ENCODE measurements at regions not wholly inside any gene's neighbourhood (a gene's known extent, or its start where the extent isn't known, plus 50 kb on each side); places are given as distances from the start of the nearest gene placed in this dataset.
"Not testable (repeated sequence)": the region's sequence is repeated elsewhere in the genome, so short reads cannot be mapped to it uniquely, and the experiment has no call there.

- DNase-seq: no peak
Observed at GRCh38 chr4:24195991-24196736, 306.3 kb upstream of the PPARGC1A start.

GRCh38 chr4:24192018-24192641 is 302.3 kb upstream of the PPARGC1A start:
- DNase-seq: no peak

DNA sequence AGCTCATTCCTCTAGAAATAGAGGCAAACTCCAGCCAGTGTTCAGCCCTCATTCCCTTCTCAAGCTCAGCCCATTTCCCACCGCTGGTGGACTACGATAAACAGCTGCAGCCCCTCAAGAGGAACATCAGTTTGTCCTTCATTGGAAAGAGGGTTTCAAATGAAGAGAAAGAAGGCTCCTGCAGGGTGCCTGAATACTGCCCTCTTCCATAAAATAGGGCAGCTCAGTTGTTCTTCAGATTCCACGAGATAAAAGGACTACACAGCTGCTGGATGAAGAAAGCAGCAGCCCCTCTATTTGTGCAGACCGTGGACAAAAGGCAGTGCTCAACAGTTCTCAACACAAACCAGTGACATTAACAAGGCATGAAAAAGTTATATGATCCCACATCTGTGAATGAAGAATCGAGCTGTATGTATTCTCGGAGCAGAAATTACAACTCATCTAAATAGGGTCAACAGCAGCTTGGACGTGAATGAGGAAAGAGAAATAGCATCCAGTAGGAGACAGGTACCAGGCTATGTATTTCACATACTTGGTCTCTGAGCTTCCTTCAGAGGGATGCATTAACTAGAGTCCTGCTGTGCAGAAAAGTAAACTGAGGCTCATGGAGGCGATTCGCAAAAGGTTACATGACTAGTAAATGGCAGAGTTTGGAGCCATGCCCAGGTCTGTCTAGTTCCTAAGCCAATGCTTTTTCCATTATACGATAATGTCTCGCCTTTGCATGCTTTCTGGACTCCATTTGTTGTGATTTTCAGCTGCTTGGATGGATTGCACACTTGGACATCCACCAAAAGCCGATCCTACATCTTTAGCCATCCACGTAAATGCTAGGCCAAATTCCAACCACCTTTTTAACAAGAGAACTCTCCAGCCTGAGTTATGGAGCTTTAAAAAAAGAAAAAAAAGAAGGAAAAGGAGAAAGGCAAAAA is 301.2 kb upstream of the PPARGC1A start:
- no peak for DNase-seq

DNA sequence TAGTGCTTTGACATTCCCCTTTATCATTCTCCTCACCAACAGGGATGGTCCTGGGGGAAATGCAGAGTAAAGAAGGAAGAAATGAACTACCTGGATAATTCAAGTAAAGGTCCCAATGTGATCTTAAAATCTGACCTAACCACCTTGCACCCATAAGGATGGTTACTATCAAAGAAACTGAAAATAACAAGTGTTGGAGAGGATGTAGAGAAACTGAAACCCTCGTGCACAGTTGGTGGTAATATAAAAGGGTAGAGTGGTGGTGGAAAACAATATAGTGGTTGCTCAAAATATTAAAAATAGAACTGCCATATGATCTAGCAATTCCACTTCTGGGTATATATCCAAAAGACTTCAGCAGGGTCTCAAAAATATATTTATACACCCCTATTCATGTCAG is 298.6 kb upstream of the PPARGC1A start:
- no peak for DNase-seq

DNA sequence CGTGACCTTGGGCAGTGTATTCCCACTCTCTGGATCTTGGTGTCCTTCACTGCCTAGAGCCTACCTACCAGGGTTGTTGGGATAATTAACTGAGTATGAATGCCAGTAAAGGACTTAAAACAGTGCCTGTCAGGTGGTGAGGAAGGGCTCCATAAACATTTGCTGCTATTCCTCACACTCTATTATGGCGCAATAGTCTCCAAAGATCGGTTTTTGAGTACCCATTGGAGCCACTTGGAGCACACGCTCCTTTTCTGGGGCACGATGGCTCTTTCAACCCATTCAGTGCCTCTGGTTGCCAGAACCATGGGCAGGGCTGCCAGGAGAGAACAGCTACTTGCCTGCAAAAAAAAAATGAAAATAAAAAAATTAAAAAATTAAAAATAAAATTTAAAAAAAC is 296.6 kb upstream of the PPARGC1A start:
- no peak for DNase-seq

DNA sequence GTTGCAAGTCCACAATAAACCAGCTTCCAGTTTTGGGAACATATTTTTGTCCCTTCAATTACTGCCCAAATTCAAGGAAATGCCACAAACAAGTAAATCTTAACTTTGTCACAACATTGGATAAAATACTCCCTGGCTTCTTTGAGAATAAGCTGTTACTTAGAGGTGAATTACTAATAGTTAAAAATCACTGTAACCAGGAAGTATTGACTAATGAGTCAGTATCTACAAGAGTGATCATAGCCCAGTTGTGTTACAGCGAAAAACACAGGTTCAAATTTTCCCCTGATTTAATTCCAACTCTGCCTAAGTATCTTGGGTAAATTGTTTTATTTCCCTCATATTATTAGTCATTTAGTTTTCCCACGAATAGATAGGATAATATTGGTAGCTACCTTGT is 291.2 kb upstream of the PPARGC1A start:
- DNase-seq: no peak

DNA sequence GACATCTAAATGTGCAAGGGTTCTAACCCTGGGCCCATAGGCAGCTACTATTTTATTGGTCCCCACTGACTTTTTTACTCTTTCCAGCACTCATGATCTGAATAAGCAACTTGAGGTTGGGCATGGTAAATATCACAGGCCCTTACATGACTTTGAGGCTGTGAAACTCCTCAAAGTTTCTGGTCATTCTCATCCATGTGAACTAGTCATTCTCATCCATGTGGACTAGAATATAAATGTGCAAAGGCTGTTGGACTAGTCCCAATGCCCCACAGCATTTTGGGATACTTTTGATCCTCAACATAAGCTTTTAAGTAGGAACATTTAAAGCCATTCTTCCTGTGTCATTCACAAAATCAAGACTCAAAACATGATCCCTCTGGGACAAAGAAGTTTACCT is 290.7 kb upstream of the PPARGC1A start:
- DNase-seq: no peak

- DNase-seq: no peak
Observed at GRCh38 chr4:24179201-24179840, 289.5 kb upstream of the PPARGC1A start.

- DNase-seq: not testable (repeated sequence)
Observed at GRCh38 chr4:24177443-24177842, 287.6 kb upstream of the PPARGC1A start.

DNA sequence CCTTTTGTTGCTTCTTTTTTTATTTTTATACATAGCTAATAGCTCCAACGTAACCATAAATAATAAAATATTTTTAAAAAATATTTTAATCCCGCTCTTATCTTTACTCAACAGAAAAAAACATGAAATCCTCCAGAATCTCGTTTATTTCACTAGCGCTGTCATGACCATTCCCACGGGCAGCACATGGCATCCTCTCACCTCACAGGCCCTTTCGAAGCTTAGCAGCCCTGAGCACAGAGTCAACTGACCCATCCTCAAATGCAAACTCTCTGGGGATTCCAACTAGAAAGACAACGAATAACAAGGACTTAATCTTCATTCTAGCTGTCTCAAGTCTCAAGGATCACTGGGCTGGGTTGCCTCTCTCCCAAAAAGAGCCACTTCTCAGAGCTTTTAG is 285.9 kb upstream of the PPARGC1A start:
- DNase-seq: no peak

GRCh38 chr4:24174602-24175001 is 284.8 kb upstream of the PPARGC1A start:
- DNase-seq: no peak

DNA sequence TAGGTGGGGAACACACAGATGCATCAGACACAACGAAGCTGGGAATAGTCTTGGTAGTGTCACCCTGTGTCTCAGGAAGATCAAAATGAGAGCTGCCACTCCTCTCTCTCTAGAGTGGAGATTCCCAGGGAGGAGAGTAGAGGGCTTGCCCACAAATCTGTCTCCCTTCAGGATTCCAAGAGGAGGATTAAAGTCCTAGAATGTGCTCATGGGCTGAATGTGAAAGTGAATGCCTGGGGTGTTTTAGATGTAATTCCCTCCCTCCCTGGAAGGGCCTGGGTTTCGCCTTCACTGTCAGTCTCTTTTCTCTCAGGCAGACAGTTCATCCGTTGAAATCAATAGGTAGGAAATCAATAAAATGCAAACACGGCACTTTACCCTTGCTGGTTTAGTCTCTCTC is 282.6 kb upstream of the PPARGC1A start:
- no peak for DNase-seq

- DNase-seq: no peak
Observed at GRCh38 chr4:24169956-24170355, 280.1 kb upstream of the PPARGC1A start.

GRCh38 chr4:24168658-24169057 is 278.8 kb upstream of the PPARGC1A start:
- no peak for DNase-seq

DNA sequence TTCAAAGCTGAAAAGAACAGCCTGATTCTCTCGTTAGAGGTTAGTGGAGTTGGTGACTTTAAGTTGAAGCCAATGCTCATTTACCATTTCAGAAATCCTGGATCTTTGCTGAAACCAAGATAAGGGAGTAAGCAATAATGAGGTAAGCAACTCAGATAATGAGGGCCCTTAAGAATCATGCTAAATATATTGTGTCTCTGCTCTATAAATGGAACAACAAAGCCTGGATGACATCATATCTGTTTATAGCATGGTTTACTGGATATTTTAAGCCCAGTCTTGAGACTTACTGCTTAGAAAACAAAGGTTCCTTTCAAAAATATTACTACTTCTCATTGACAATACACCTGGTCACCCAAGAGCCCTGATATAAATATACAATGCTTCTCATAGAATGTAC is 276.7 kb upstream of the PPARGC1A start:
- DNase-seq: no peak

GRCh38 chr4:24164797-24165196 is 274.9 kb upstream of the PPARGC1A start:
- DNase-seq: no peak

GRCh38 chr4:24164054-24164693 is 274.3 kb upstream of the PPARGC1A start:
- DNase-seq: no peak

DNA sequence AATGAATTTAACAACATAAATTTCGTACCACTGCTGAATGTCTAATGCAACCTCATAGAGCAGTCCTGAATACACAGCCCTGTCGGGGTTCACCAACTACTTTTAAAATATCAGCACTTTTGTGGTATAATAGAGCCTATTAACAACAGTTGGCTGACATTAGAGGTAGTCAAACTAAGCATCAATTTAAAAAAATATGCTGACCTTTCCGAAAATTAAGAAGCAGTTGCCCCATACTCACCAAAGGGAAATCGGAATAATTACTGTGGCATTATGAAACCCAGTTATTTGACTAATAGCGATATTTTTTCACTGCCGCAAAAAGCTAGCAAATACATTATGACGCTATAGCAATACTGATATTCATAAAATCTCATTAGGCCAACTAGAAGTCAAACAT is 273.5 kb upstream of the PPARGC1A start:
- no peak for DNase-seq

GRCh38 chr4:24160358-24160757 is 270.5 kb upstream of the PPARGC1A start:
- DNase-seq: no peak

- no peak for DNase-seq
Observed at GRCh38 chr4:24158031-24158430, 268.2 kb upstream of the PPARGC1A start.

- no peak for DNase-seq
Observed at GRCh38 chr4:24150034-24150433, 260.2 kb upstream of the PPARGC1A start.

GRCh38 chr4:24146127-24146526 is 256.3 kb upstream of the PPARGC1A start:
- DNase-seq: no peak

DNA sequence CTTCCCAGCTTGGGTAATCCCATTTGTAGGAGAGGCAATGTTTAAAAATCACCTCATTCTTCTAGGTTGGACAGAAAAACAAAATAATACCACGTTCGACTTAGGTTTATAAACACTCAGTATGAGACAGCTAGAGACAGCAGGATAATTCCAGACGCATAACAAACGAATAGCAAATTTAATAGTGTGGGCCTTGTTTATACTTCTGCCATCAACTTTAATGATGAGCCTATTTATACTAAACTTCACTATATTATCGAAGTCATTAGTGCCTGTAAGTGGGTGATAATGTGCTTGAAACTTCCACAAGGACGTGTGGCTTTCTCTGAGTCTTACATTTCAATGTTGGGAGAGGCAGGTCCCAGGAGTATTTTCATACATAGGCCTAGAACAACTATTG is 255.7 kb upstream of the PPARGC1A start:
- no peak for DNase-seq
